Sigmoid colon (tissue), 3 donors: ENCODE measurements at regions not wholly inside any gene's neighbourhood (a gene's known extent, or its start where the extent isn't known, plus 50 kb on each side); places are given as distances from the start of the nearest gene placed in this dataset.

Experiments
- CTCF ChIP-seq, 4 experiments: fragments of 450-650 bp in 3 of 4; fragments of 200-600 bp in 1 of 4; IDR thresholded peaks; one replicate each; pipeline ENCODE4 v1.5.1; 2016 to 2019; ENCODE audit warnings: antibody characterized with exemption in 4 of 4, mild to moderate bottlenecking in 3 of 4, moderate library complexity in 2 of 4
- POLR2A ChIP-seq, 2 donors: fragments of 450-650 bp; IDR thresholded peaks; one replicate each; pipeline ENCODE4 v1.6.1; 2016; ENCODE audit warnings: antibody characterized with exemption in 2 of 2, mild to moderate bottlenecking in 2 of 2, moderate library complexity in 2 of 2

- no peak for TF ChIP-seq CTCF (IDR thresholded peaks at IDR 0.05)
- no peak for TF ChIP-seq POLR2A (IDR thresholded peaks at IDR 0.05)
These were observed 244.2 kb downstream of the ETS1 start for GRCh38 chr11:128343135-128343514.
